Neural cell (in vitro differentiated cells): ENCODE measurements at regions not wholly inside any gene's neighbourhood (a gene's known extent, or its start where the extent isn't known, plus 50 kb on each side); places are given as distances from the start of the nearest gene placed in this dataset.

Experiments
- H2AFZ ChIP-seq: fragments of 200-600, 300-800 bp; sonication (generic), shearing (Covaris generic); 2 replicates; pipeline ENCODE4 v1.6.0; 2014; ENCODE audit warnings: low read depth, mild to moderate bottlenecking, antibody characterized with exemption, low read length, moderate library complexity
- H3F3A ChIP-seq: fragments of 200-600 bp; shearing (Covaris generic); 2 replicates; pipeline ENCODE4 v1.6.1; 2016; ENCODE audit warnings: mild to moderate bottlenecking, moderate library complexity, mixed read lengths, antibody characterized with exemption, low read length; ENCODE audit not compliant: insufficient read depth, poor library complexity, severe bottlenecking
- H3K27ac ChIP-seq: fragments of 200-600, 300-800 bp; sonication (generic), shearing (Covaris generic); 2 replicates; pipeline ENCODE4 v1.5.1; 2014; ENCODE audit warnings: mild to moderate bottlenecking, low read length, moderate library complexity
- H3K27me3 ChIP-seq: fragments of 300-800, 200-600 bp; sonication (generic), shearing (Covaris generic); 2 replicates; pipeline ENCODE4 v1.6.0; 2014; ENCODE audit warnings: mild to moderate bottlenecking, low read depth, low read length, moderate library complexity; ENCODE audit not compliant: insufficient read depth
- H3K36me3 ChIP-seq: fragments of 300-800, 200-600 bp; sonication (generic), shearing (Covaris generic); 2 replicates; pipeline ENCODE4 v1.5.1; 2014; ENCODE audit warnings: mild to moderate bottlenecking, antibody characterized with exemption, low read length, moderate library complexity; ENCODE audit not compliant: insufficient read depth
- H3K4me2 ChIP-seq: fragments of 300-800, 200-600 bp; sonication (generic), shearing (Covaris generic); 2 replicates; pipeline ENCODE4 v1.6.0; 2014; ENCODE audit warnings: mild to moderate bottlenecking, low read length
- H3K4me3 ChIP-seq: fragments of 300-800, 200-600 bp; sonication (generic), shearing (Covaris generic); 2 replicates; pipeline ENCODE4 v1.5.1; 2014; ENCODE audit warnings: mild to moderate bottlenecking, low read length, moderate library complexity
- H3K79me2 ChIP-seq: fragments of 200-600 bp; shearing (Covaris generic); replicated peaks from 2 replicates; pipeline ENCODE4 v1.6.0; 2014; ENCODE audit warnings: mild to moderate bottlenecking, low read length, moderate library complexity; ENCODE audit not compliant: insufficient read depth
- H3K9ac ChIP-seq: fragments of 300-800, 200-600 bp; sonication (generic), shearing (Covaris generic); 2 replicates; pipeline ENCODE4 v1.6.1; 2016; ENCODE audit warnings: mild to moderate bottlenecking, low read length, mixed read lengths
- H3K9me2 ChIP-seq: fragments of 200-600 bp; shearing (Covaris generic); 2 replicates; pipeline ENCODE4 v1.6.1; 2016; ENCODE audit warnings: mild to moderate bottlenecking, low read length, mixed read lengths; ENCODE audit not compliant: insufficient read depth
- H3K9me3 ChIP-seq: fragments of 200-600, 300-800 bp; sonication (generic), shearing (Covaris generic); 2 replicates; pipeline ENCODE4 v1.6.1; 2016; ENCODE audit warnings: mild to moderate bottlenecking, mixed run types, low read length, moderate library complexity, mixed read lengths
- H4K20me1 ChIP-seq: fragments of 200-600 bp; shearing (Covaris generic); 2 replicates; pipeline ENCODE4 v1.6.1; 2016; ENCODE audit warnings: mild to moderate bottlenecking, mixed run types; ENCODE audit not compliant: insufficient read depth
- EP300 ChIP-seq: fragments of 450-650 bp; conservative IDR thresholded peaks from 2 replicates; pipeline ENCODE4 v1.6.1; 2014; ENCODE audit warnings: antibody characterized with exemption, mild to moderate bottlenecking, moderate library complexity; ENCODE audit not compliant: poor library complexity, severe bottlenecking
- EZH2 ChIP-seq: fragments of 200-600, 300-800 bp; shearing (Covaris generic), sonication (generic); IDR thresholded peaks from 2 replicates; pipeline ENCODE4 v1.6.1; 2014; ENCODE audit warnings: antibody characterized with exemption, low read length, borderline replicate concordance, mild to moderate bottlenecking; ENCODE audit not compliant: insufficient read depth, poor library complexity, severe bottlenecking
- MXI1 ChIP-seq: fragments of 450-650 bp; conservative IDR thresholded peaks from 2 replicates; pipeline ENCODE4 v1.6.1; 2014; ENCODE audit warnings: antibody characterized with exemption, mild to moderate bottlenecking; ENCODE audit not compliant: poor library complexity, severe bottlenecking
- POLR2AphosphoS5 ChIP-seq: IDR thresholded peaks from 2 replicates; pipeline ENCODE4 v1.6.1; 2012
- RAD21 ChIP-seq: fragments of 450-650 bp; conservative IDR thresholded peaks from 2 replicates; pipeline ENCODE4 v1.6.1; 2014; ENCODE audit warnings: antibody characterized with exemption, mild to moderate bottlenecking, moderate library complexity
- SMC3 ChIP-seq: fragments of 450-650 bp; conservative IDR thresholded peaks from 2 replicates; pipeline ENCODE4 v1.6.1; 2014; ENCODE audit warnings: antibody characterized with exemption, mild to moderate bottlenecking, moderate library complexity; ENCODE audit not compliant: poor library complexity
- TAF1 ChIP-seq: IDR thresholded peaks from 2 replicates; pipeline ENCODE4 v1.6.1; 2012; ENCODE audit warnings: low read depth
- TF ChIP-seq, protein P1 (sequence below): fragments of 450-650 bp; IDR thresholded peaks from 2 replicates; pipeline ENCODE4 v1.5.1; 2014; ENCODE audit warnings: antibody characterized with exemption, mild to moderate bottlenecking, moderate library complexity; ENCODE audit not compliant: poor library complexity, severe bottlenecking
- TF ChIP-seq, protein P2 (sequence below): IDR thresholded peaks from 2 replicates; pipeline ENCODE4 v1.6.1; 2012; ENCODE audit warnings: borderline replicate concordance

DNA sequence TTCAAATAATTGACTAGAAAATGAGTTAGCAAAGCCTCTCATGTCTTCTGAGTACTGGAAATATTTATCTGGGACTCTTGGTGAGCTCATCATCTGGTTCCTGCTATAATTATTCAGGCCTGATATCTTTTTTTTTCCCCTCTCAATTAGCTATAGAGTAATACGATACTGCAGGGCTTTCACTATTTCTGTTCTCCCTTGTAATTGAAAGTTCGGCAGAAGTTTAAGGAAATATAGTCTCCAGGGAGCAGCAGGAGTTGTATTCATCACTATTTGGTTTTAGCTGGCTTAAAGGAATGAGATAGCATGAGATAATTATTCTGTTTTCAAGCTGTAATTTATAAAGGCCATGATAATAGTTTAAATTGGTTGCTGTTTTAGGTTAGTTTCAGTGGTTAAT lies 378.6 kb upstream of the EPHA5 start:
- no peak for TF ChIP-seq MXI1
- TF ChIP-seq EZH2: no peak
- TF ChIP-seq, protein P1, sequence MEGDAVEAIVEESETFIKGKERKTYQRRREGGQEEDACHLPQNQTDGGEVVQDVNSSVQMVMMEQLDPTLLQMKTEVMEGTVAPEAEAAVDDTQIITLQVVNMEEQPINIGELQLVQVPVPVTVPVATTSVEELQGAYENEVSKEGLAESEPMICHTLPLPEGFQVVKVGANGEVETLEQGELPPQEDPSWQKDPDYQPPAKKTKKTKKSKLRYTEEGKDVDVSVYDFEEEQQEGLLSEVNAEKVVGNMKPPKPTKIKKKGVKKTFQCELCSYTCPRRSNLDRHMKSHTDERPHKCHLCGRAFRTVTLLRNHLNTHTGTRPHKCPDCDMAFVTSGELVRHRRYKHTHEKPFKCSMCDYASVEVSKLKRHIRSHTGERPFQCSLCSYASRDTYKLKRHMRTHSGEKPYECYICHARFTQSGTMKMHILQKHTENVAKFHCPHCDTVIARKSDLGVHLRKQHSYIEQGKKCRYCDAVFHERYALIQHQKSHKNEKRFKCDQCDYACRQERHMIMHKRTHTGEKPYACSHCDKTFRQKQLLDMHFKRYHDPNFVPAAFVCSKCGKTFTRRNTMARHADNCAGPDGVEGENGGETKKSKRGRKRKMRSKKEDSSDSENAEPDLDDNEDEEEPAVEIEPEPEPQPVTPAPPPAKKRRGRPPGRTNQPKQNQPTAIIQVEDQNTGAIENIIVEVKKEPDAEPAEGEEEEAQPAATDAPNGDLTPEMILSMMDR: no peak
- TF ChIP-seq, protein P2, sequence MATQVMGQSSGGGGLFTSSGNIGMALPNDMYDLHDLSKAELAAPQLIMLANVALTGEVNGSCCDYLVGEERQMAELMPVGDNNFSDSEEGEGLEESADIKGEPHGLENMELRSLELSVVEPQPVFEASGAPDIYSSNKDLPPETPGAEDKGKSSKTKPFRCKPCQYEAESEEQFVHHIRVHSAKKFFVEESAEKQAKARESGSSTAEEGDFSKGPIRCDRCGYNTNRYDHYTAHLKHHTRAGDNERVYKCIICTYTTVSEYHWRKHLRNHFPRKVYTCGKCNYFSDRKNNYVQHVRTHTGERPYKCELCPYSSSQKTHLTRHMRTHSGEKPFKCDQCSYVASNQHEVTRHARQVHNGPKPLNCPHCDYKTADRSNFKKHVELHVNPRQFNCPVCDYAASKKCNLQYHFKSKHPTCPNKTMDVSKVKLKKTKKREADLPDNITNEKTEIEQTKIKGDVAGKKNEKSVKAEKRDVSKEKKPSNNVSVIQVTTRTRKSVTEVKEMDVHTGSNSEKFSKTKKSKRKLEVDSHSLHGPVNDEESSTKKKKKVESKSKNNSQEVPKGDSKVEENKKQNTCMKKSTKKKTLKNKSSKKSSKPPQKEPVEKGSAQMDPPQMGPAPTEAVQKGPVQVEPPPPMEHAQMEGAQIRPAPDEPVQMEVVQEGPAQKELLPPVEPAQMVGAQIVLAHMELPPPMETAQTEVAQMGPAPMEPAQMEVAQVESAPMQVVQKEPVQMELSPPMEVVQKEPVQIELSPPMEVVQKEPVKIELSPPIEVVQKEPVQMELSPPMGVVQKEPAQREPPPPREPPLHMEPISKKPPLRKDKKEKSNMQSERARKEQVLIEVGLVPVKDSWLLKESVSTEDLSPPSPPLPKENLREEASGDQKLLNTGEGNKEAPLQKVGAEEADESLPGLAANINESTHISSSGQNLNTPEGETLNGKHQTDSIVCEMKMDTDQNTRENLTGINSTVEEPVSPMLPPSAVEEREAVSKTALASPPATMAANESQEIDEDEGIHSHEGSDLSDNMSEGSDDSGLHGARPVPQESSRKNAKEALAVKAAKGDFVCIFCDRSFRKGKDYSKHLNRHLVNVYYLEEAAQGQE: no peak
- no peak for TF ChIP-seq EP300
- no peak for TF ChIP-seq RAD21
- no peak for TF ChIP-seq TAF1
- no peak for TF ChIP-seq SMC3
- no peaks in the 10 kb centered on the region for H4K20me1 ChIP-seq
- no peaks in the 10 kb centered on the region for H3F3A ChIP-seq
- no peaks in the 10 kb centered on the region for H3K36me3 ChIP-seq
- no peak overlapping the region for H2AFZ ChIP-seq
- H3K9me3 ChIP-seq: no peaks in the 10 kb centered on the region
- H3K27ac ChIP-seq: no peak overlapping the region
- H3K9ac ChIP-seq: no peak overlapping the region
- H3K9me2 ChIP-seq: no peaks in the 10 kb centered on the region
- no peak overlapping the region for H3K4me3 ChIP-seq
- H3K79me2 ChIP-seq: no peaks in the 10 kb centered on the region
- no peaks in the 10 kb centered on the region for H3K27me3 ChIP-seq
- H3K4me2 ChIP-seq: no peak overlapping the region

DNA sequence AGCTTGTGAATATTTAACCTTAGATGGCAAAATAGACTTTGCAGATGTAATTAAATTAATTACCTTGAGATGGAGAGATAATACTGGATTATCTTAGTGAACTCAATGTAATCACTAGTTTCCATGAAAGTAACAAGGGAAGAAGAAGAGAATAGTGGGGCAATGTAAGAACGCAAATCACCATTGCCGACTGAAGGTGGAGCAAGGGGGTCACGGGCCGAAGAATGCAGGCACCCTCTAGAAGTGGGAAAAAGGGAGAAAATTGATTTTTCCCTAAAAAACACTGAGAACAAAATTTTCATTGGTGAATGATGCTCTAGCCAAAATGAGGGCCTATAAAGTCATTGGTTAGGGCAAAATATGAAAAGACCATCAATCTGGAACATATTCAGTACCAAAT lies 375.6 kb upstream of the EPHA5 start:
- Histone ChIP-seq H3K27me3 (no peaks in the 10 kb centered on the region), H2AFZ (no peak overlapping the region), H3K9me2 (no peaks in the 10 kb centered on the region), H3K79me2 (no peaks in the 10 kb centered on the region), H3K9ac (no peak overlapping the region), H3K27ac (no peak overlapping the region), H3K4me2 (no peak overlapping the region), H4K20me1 (no peaks in the 10 kb centered on the region), H3F3A (no peaks in the 10 kb centered on the region), H3K4me3 (no peak overlapping the region), H3K9me3 (no peaks in the 10 kb centered on the region), H3K36me3 (no peaks in the 10 kb centered on the region)
- TF ChIP-seq TAF1 (no peak), MXI1 (no peak)

DNA sequence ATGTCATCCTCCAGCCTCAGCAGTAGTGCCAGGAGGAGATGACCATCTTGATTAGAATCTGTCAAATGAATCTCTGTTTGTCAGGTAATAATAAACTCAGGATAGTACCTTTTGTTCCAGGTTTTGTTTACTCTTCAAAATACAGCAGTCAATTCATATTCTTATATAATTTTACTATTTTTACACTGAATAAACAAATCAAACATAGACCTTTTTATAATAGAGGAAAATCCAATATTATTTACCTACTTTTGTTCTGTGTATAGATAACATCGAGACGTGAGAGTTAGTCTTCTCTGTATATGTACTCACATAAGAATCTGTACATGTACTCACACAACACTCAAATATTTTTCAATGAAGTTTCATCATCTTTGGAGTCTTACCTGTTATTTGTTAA lies 365.4 kb upstream of the EPHA5 start:
- TF ChIP-seq, protein P2: no peak
- TF ChIP-seq SMC3 (no peak), POLR2AphosphoS5 (no peak), MXI1 (no peak), TAF1 (no peak), EP300 (no peak), RAD21 (no peak), EZH2 (no peak)
- TF ChIP-seq, protein P1: no peak

More for the DNA sequence above, 365.4 kb upstream of the EPHA5 start:
- Histone ChIP-seq H3K27me3 (no peaks in the 10 kb centered on the region), H3K9me2 (no peaks in the 10 kb centered on the region), H3K9ac (no peak overlapping the region), H3K4me3 (no peak overlapping the region), H3K36me3 (no peaks in the 10 kb centered on the region), H2AFZ (no peak overlapping the region), H3K4me2 (no peak overlapping the region), H3K27ac (no peak overlapping the region), H4K20me1 (no peaks in the 10 kb centered on the region), H3F3A (no peaks in the 10 kb centered on the region), H3K9me3 (no peaks in the 10 kb centered on the region), H3K79me2 (no peaks in the 10 kb centered on the region)
